ENCODE measurements at regions not wholly inside any gene's neighbourhood (a gene's known extent, or its start where the extent isn't known, plus 50 kb on each side); places are given as distances from the start of the nearest gene placed in this dataset.

GRCh38 chr22:26849575-26849974 is 192.2 kb downstream of the MIAT start:
- H3K23me2 ChIP-seq (ENCODE audit: insufficient read length, low read depth, low read length, poor library complexity, severe bottlenecking) = no peaks in the 10 kb centered on the region
- H4K8ac ChIP-seq (replicated peaks; ENCODE audit: insufficient read length, low read depth, low read length) = no peak overlapping the region
- no peaks in the 10 kb centered on the region for H4K20me1 ChIP-seq (ENCODE audit: control insufficient read depth, insufficient read depth, insufficient read length)
- no peak overlapping the region for H3K56ac ChIP-seq (ENCODE audit: insufficient read length, low read depth, low read length)
- H2BK15ac ChIP-seq (ENCODE audit: low read depth, low read length) = no peak overlapping the region
- no peak overlapping the region for H2BK12ac ChIP-seq (ENCODE audit: insufficient read length, low read depth, low read length)
- no peak overlapping the region for H3K9ac ChIP-seq (ENCODE audit: extremely low read depth, insufficient read length, low read length)
- H3K18ac ChIP-seq (ENCODE audit: insufficient read length, low read depth, low read length) = no peak overlapping the region
- no CpG with 5 or more reads among the region's 4 CpGs for WGBS (ENCODE audit: extremely low coverage, insufficient read length, low lambda C conversion rate)
- H2AFZ ChIP-seq (ENCODE audit: low read length) = no peak overlapping the region
- no peak for TF ChIP-seq CTCF (conservative IDR thresholded peaks at IDR 0.05)
- H2AK5ac ChIP-seq (ENCODE audit: insufficient read length, low read length) = no peak overlapping the region
- H3T11ph ChIP-seq (ENCODE audit: low read length) = no peak overlapping the region
- H4K91ac ChIP-seq (ENCODE audit: insufficient read length, low read depth, low read length) = no peak overlapping the region
- no peak overlapping the region for H3K4me2 ChIP-seq (ENCODE audit: insufficient read depth, insufficient read length, low read length)
- H3K9me3 ChIP-seq (ENCODE audit: control insufficient read depth, low read depth, low read length) = no peaks in the 10 kb centered on the region
- no peaks in the 10 kb centered on the region for H3K4me1 ChIP-seq (ENCODE audit: insufficient read depth, low read length)
- no peak overlapping the region for H2BK20ac ChIP-seq (ENCODE audit: low read depth, low read length, poor library complexity, severe bottlenecking)
- no peak overlapping the region for H3K23ac ChIP-seq (ENCODE audit: insufficient read length, low read depth, low read length)
- no peak overlapping the region for H3K27ac ChIP-seq (ENCODE audit: insufficient read length, low read depth, low read length)
- H3K27me3 Mint-ChIP-seq (ENCODE audit: low read depth) = peaks cover 30% of the 10 kb centered on the region
- H3K14ac ChIP-seq (ENCODE audit: insufficient read depth, low read length) = no peak overlapping the region
- H2BK5ac ChIP-seq (ENCODE audit: insufficient read length, low read length) = no peak overlapping the region
- H4K5ac ChIP-seq (ENCODE audit: insufficient read length, low read depth, low read length) = no peak overlapping the region
- DNase-seq = no peak
- no peak overlapping the region for H3K4ac ChIP-seq (ENCODE audit: low read depth, low read length)
- 0 out of 2 replicates have a peak, but pooled peaks cover 2% of the 10 kb centered on the region for H3K27me3 ChIP-seq (ENCODE audit: insufficient read depth, low read length)
- no peaks in the 10 kb centered on the region for H3K79me2 ChIP-seq (ENCODE audit: insufficient read depth, low read length)
- no peak overlapping the region for H3K4me3 Mint-ChIP-seq
- H2BK120ac ChIP-seq (ENCODE audit: low read depth, low read length, poor library complexity, severe bottlenecking) = no peak overlapping the region
- H3K4me1 Mint-ChIP-seq = peaks cover 9 to 12% of the 10 kb centered on the region in 2 experiments
- H3K9me3 Mint-ChIP-seq = no peaks in the 10 kb centered on the region
- H3K79me1 ChIP-seq (ENCODE audit: insufficient read depth, low read depth, low read length, poor library complexity, severe bottlenecking) = no peaks in the 10 kb centered on the region
- H3K27ac Mint-ChIP-seq = no peak overlapping the region
- no peaks in the 10 kb centered on the region for H3K36me3 Mint-ChIP-seq (ENCODE audit: insufficient read depth in 1 of 3, low read depth in 3 of 3)
